ENCODE measurements at regions not wholly inside any gene's neighbourhood (a gene's known extent, or its start where the extent isn't known, plus 50 kb on each side); places are given as distances from the start of the nearest gene placed in this dataset.

DNA sequence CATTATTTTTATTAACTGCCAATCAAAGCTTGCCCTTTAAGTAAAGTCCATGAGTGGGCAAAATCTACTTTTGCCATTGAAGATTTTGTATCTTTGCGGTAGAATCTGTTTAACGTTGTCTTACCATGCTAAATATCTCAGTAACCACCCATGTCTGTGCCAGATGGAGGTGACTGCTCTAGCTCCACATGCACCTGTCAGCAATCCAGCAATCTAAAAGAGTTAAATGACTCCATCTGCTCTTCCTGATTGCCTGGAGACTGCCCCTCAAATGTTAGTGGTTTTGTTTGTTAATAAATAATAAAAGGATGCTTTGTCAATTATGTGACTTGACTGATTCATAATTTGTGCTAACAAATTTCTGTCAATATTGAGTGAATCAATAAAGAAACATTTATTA is 141.7 kb downstream of the RBM43 start:
- H3K27me3 ChIP-seq (replicated peaks; ENCODE audit: control insufficient read depth, insufficient read depth, low read length), result no peaks in the 10 kb centered on the region
- no peak for DNase-seq (ENCODE audit: extremely low read depth, insufficient read length)
- TF ChIP-seq, protein P1, sequence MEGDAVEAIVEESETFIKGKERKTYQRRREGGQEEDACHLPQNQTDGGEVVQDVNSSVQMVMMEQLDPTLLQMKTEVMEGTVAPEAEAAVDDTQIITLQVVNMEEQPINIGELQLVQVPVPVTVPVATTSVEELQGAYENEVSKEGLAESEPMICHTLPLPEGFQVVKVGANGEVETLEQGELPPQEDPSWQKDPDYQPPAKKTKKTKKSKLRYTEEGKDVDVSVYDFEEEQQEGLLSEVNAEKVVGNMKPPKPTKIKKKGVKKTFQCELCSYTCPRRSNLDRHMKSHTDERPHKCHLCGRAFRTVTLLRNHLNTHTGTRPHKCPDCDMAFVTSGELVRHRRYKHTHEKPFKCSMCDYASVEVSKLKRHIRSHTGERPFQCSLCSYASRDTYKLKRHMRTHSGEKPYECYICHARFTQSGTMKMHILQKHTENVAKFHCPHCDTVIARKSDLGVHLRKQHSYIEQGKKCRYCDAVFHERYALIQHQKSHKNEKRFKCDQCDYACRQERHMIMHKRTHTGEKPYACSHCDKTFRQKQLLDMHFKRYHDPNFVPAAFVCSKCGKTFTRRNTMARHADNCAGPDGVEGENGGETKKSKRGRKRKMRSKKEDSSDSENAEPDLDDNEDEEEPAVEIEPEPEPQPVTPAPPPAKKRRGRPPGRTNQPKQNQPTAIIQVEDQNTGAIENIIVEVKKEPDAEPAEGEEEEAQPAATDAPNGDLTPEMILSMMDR (IDR thresholded peaks at IDR 0.05; ENCODE audit: insufficient read depth, low read length, poor library complexity, severe bottlenecking), result no peak
- no peaks in the 10 kb centered on the region for H3K36me3 ChIP-seq (ENCODE audit: control insufficient read depth, insufficient read depth, low read length)
- H3K4me3 ChIP-seq (replicated peaks; ENCODE audit: low read depth, low read length), result no peak overlapping the region

DNA sequence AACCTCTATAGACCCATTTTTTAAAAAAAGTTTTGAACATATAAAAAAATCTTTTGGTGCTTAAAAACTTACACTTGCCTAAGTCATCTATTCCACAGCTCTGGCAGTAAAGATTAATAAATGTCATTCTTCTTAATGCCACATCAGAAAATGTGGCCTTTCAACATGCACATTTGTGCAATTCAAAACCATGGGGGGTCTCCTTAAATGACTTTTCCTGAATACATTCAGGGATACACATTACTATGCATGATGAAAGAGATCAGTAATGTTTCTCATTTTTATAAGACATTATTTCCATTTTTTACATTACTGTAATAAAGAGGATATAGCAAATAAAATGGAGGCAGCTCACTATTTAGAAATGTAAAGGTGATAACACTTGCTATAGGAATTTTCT is 142.3 kb downstream of the RBM43 start:
- no peak overlapping the region for H3K4me3 ChIP-seq (replicated peaks; ENCODE audit: low read depth, low read length)
- TF ChIP-seq, protein P1 (IDR thresholded peaks at IDR 0.05; ENCODE audit: insufficient read depth, low read length, poor library complexity, severe bottlenecking), result no peak
- no peaks in the 10 kb centered on the region for H3K27me3 ChIP-seq (replicated peaks; ENCODE audit: control insufficient read depth, insufficient read depth, low read length)
- DNase-seq (ENCODE audit: extremely low read depth, insufficient read length), result no peak
- H3K36me3 ChIP-seq (ENCODE audit: control insufficient read depth, insufficient read depth, low read length), result no peaks in the 10 kb centered on the region

DNA sequence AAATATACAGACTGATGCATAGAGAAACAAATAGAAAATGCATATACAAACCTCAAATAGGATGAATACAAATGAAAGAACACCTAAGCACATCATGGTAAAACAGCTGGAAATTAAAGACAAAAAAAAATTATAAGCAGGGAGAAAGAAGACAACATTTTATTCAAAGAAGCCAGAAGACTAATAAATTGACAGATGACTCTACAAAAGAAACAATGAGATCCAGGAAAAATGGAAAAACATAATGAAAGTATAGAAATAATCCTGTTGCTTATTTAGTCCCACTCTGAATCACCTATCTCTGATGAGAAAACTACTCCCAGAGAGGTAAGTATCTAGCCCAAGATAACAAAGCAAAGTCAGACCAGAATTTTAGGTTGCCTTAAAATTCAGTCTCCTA is 143.4 kb downstream of the RBM43 start:
- Histone ChIP-seq H3K36me3 (ENCODE audit: control insufficient read depth, insufficient read depth, low read length) (no peaks in the 10 kb centered on the region), H3K4me3 (replicated peaks; ENCODE audit: low read depth, low read length) (no peak overlapping the region), H3K27me3 (replicated peaks; ENCODE audit: control insufficient read depth, insufficient read depth, low read length) (no peaks in the 10 kb centered on the region)
- TF ChIP-seq, protein P1 (IDR thresholded peaks at IDR 0.05; ENCODE audit: insufficient read depth, low read length, poor library complexity, severe bottlenecking), result no peak
- DNase-seq (ENCODE audit: extremely low read depth, insufficient read length), result no peak

DNA sequence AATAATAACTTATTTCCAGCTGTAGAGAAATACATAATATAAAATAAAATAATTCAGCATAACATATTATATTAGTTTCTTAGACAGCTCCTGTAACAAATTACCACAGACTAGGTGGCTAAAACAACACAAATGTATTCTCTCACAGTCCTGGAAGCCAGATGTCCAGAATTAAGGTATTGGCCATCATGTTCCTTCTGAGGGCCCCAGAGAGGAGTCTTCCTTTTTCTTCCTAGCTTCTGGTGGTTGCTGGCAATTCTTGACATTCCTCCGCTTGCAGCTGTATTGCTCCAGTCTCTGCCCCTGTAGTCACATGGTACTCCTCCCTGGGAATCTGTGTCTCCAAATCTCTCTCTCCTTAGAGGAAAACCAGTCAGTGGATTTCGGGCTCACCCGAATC is 146.8 kb downstream of the RBM43 start:
- TF ChIP-seq, protein P1 (IDR thresholded peaks at IDR 0.05; ENCODE audit: insufficient read depth, low read length, poor library complexity, severe bottlenecking), result no peak
- no peak for DNase-seq (ENCODE audit: extremely low read depth, insufficient read length)
- Histone ChIP-seq H3K36me3 (ENCODE audit: control insufficient read depth, insufficient read depth, low read length) (no peaks in the 10 kb centered on the region), H3K27me3 (replicated peaks; ENCODE audit: control insufficient read depth, insufficient read depth, low read length) (no peaks in the 10 kb centered on the region), H3K4me3 (replicated peaks; ENCODE audit: low read depth, low read length) (no peak overlapping the region)

DNA sequence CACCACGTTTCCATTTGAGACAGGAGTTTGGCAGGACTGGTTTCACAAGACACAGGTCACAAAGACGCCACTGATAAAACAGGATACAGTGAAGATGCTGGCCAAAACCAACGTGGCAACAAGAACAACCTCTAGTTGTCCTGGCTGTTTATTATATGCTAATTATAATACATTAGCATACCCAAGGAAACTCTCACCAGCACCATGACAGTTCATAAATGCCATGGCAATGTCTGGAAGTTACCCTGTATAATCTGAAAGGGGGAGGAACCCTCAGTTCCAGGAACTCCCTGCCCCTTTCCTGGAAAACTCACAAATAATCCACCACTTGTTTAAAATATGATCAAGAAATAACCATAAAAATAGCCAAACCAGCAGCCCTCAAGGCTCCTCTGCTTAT is 148.3 kb downstream of the RBM43 start:
- Histone ChIP-seq H3K4me3 (replicated peaks; ENCODE audit: low read depth, low read length) (no peak overlapping the region), H3K36me3 (ENCODE audit: control insufficient read depth, insufficient read depth, low read length) (no peaks in the 10 kb centered on the region), H3K27me3 (replicated peaks; ENCODE audit: control insufficient read depth, insufficient read depth, low read length) (no peaks in the 10 kb centered on the region)
- DNase-seq (ENCODE audit: extremely low read depth, insufficient read length), result no peak
- TF ChIP-seq, protein P1 (IDR thresholded peaks at IDR 0.05; ENCODE audit: insufficient read depth, low read length, poor library complexity, severe bottlenecking), result no peak

DNA sequence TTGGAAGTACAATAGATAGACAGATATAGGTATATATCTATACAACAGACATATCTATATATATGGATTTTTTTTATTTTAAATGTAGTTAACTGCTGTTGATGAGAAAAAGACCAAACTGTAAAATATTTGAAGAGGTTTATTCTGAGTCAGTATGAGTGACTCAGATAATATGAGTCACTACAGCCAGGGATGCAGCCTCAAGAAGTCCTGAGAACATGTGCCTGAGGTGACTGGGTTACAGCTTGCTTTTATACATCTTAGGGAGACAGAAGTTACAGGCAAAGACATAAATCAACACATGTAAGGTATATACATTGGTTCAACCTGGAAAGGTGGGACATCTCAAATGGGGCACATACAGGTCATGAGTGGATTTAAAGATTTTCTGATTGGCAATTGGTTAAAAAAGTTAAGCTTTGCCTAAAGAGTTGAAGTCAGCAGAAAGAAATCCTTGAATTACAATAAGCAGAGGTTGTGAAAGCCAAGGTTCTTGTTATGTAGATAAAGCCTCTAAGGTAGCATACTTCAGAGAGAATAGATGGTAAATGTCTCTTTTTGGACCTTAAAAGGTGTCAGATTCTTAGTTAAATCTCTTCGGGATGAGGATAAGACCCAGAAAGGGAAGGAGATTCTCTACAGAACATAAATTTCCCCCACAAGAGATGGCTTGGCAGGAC is 149.9 kb downstream of the RBM43 start:
- no peak overlapping the region for H3K4me3 ChIP-seq (replicated peaks; ENCODE audit: low read depth, low read length)
- DNase-seq (ENCODE audit: extremely low read depth, insufficient read length), result no peak
- H3K27me3 ChIP-seq (replicated peaks; ENCODE audit: control insufficient read depth, insufficient read depth, low read length), result no peaks in the 10 kb centered on the region
- H3K36me3 ChIP-seq (ENCODE audit: control insufficient read depth, insufficient read depth, low read length), result no peaks in the 10 kb centered on the region
- TF ChIP-seq, protein P1 (IDR thresholded peaks at IDR 0.05; ENCODE audit: insufficient read depth, low read length, poor library complexity, severe bottlenecking), result no peak

All from GM06990 (cell line).